Right lobe of liver (tissue), 4 donors: ENCODE measurements at regions not wholly inside any gene's neighbourhood (a gene's known extent, or its start where the extent isn't known, plus 50 kb on each side); places are given as distances from the start of the nearest gene placed in this dataset.

Source experiments
- POLR2A ChIP-seq: fragments of 450-650 bp; IDR thresholded peaks from one replicate; pipeline ENCODE4 v1.6.1; 2017; ENCODE audit warnings: antibody characterized with exemption, mild to moderate bottlenecking
- TF ChIP-seq, protein P1 (sequence below), 4 donors: fragments of 200-600 bp in 3 of 4; fragments of 450-650 bp in 1 of 4; IDR thresholded peaks; one replicate each; pipeline versions ENCODE4 v1.5.1 to v1.8.0; 2016 to 2022; ENCODE audit warnings: antibody characterized with exemption in 4 of 4, mild to moderate bottlenecking in 2 of 4
- donor health status: DM: no; HTN: no; CAD: no.
- donor health status: DM: no; HTN: no; CAD: no.
- donor health status: DM: no; HTN: yes; CAD: no.

DNA sequence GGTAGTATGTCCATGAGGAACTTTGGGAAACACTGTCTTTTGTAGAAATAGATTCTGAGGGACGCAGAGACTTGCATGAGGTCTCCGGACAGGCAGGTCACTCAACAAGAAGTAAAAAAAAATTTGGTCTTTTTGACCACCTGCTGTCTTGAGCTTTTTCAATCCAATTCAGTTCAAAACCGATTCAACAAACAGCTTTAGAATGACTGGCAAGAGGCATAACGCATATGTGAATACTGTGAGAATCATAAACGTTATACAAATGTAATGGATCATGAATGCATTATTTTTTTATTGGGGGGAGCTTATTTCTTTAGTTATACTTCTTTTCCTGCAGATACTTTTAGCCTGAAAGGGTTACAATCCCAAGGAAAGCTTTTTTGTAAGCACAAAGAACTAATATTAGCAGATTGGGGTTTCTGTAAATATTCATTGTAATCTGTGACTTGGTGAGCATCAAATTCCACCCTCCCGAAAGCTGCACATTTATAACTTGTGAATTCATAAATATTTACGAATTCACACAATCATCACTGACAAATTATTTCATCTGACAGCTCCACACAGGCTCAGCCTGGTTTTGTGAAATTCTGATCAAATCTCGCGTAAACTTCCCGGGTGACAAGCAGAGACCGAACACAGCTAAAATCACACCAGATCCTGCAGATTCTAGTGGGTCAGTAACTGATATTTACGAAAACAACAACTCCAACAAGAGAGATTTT lies 507.7 kb downstream of the MN1 start:
- TF ChIP-seq, protein P1, sequence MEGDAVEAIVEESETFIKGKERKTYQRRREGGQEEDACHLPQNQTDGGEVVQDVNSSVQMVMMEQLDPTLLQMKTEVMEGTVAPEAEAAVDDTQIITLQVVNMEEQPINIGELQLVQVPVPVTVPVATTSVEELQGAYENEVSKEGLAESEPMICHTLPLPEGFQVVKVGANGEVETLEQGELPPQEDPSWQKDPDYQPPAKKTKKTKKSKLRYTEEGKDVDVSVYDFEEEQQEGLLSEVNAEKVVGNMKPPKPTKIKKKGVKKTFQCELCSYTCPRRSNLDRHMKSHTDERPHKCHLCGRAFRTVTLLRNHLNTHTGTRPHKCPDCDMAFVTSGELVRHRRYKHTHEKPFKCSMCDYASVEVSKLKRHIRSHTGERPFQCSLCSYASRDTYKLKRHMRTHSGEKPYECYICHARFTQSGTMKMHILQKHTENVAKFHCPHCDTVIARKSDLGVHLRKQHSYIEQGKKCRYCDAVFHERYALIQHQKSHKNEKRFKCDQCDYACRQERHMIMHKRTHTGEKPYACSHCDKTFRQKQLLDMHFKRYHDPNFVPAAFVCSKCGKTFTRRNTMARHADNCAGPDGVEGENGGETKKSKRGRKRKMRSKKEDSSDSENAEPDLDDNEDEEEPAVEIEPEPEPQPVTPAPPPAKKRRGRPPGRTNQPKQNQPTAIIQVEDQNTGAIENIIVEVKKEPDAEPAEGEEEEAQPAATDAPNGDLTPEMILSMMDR (IDR thresholded peaks at IDR 0.05): no peak
- no peak for TF ChIP-seq POLR2A
